H9 (cell line): ENCODE measurements at regions not wholly inside any gene's neighbourhood (a gene's known extent, or its start where the extent isn't known, plus 50 kb on each side); places are given as distances from the start of the nearest gene placed in this dataset.
A peak's percentile ranks its signal among the peaks of the same experiment; 100 is the strongest.

Experiments used
- DNase-seq: peaks from one replicate; pipeline ENCODE4 v3.0.0-alpha.2; 2017
- H2AFZ ChIP-seq: one replicate; pipeline ENCODE4 v1.6.1; 2013; ENCODE audit warnings: mild to moderate bottlenecking, low read length, control low read depth, moderate library complexity
- H2AK5ac ChIP-seq: 2 replicates; pipeline ENCODE4 v1.6.1; 2013; ENCODE audit warnings: low read length, control low read depth, mixed read lengths; ENCODE audit not compliant: insufficient read length
- H2BK120ac ChIP-seq: one replicate; pipeline ENCODE4 v1.6.1; 2013; ENCODE audit warnings: low read depth, mild to moderate bottlenecking, low read length, control low read depth, inconsistent platforms; ENCODE audit not compliant: poor library complexity, severe bottlenecking
- H2BK12ac ChIP-seq: 2 replicates; pipeline ENCODE4 v1.6.1; 2013; ENCODE audit warnings: low read length, control low read depth, mixed read lengths, low read depth; ENCODE audit not compliant: insufficient read length
- H2BK15ac ChIP-seq: 2 replicates; pipeline ENCODE4 v1.6.1; 2013; ENCODE audit warnings: low read depth, low read length, control low read depth
- H2BK20ac ChIP-seq: one replicate; pipeline ENCODE4 v1.6.1; 2013; ENCODE audit warnings: low read depth, mild to moderate bottlenecking, low read length, control low read depth, inconsistent platforms; ENCODE audit not compliant: poor library complexity, severe bottlenecking
- H2BK5ac ChIP-seq: 2 replicates; pipeline ENCODE4 v1.6.1; 2013; ENCODE audit warnings: low read length, control low read depth, mixed read lengths; ENCODE audit not compliant: insufficient read length
- H3K14ac ChIP-seq: 2 replicates; pipeline ENCODE4 v1.6.1; 2013; ENCODE audit warnings: low read length, control low read depth; ENCODE audit not compliant: insufficient read depth
- H3K18ac ChIP-seq: 2 replicates; pipeline ENCODE4 v1.6.1; 2013; ENCODE audit warnings: low read depth, mild to moderate bottlenecking, mixed read lengths, low read length, control low read depth; ENCODE audit not compliant: insufficient read length
- H3K23ac ChIP-seq: 2 replicates; pipeline ENCODE4 v1.6.1; 2013; ENCODE audit warnings: low read length, control low read depth, mixed read lengths, low read depth; ENCODE audit not compliant: insufficient read length
- H3K23me2 ChIP-seq: 2 replicates; pipeline ENCODE4 v1.6.1; 2013; ENCODE audit warnings: low read depth, mild to moderate bottlenecking, mixed read lengths, low read length, control low read depth; ENCODE audit not compliant: insufficient read length, poor library complexity, severe bottlenecking
- H3K27ac ChIP-seq: 2 replicates; pipeline ENCODE4 v1.5.1; 2013; ENCODE audit warnings: low read length, control low read depth, mixed read lengths, low read depth; ENCODE audit not compliant: insufficient read length
- H3K27me3 ChIP-seq: 2 replicates; pipeline ENCODE4 v1.6.1; 2013; ENCODE audit warnings: low read length, control low read depth, inconsistent platforms; ENCODE audit not compliant: insufficient read depth
- H3K4ac ChIP-seq: 2 replicates; pipeline ENCODE4 v1.6.1; 2013; ENCODE audit warnings: low read depth, mild to moderate bottlenecking, control low read depth, inconsistent platforms, low read length, moderate library complexity
- H3K4me1 ChIP-seq: 2 replicates; pipeline ENCODE4 v1.6.1; 2013; ENCODE audit warnings: low read length, control low read depth, inconsistent platforms; ENCODE audit not compliant: insufficient read depth
- H3K4me2 ChIP-seq: 2 replicates; pipeline ENCODE4 v1.6.1; 2013; ENCODE audit warnings: low read length, control low read depth, mixed read lengths; ENCODE audit not compliant: insufficient read length, insufficient read depth
- H3K56ac ChIP-seq: 2 replicates; pipeline ENCODE4 v1.6.1; 2013; ENCODE audit warnings: low read depth, mild to moderate bottlenecking, mixed read lengths, low read length, control low read depth; ENCODE audit not compliant: insufficient read length
- H3K79me1 ChIP-seq: 2 replicates; pipeline ENCODE4 v1.6.1; 2013; ENCODE audit warnings: low read depth, mild to moderate bottlenecking, moderate library complexity, low read length, control low read depth, inconsistent platforms; ENCODE audit not compliant: insufficient read depth, poor library complexity, severe bottlenecking
- H3K79me2 ChIP-seq: 2 replicates; pipeline ENCODE4 v1.6.1; 2013; ENCODE audit warnings: low read length, control low read depth, inconsistent platforms; ENCODE audit not compliant: insufficient read depth
- H3K9ac ChIP-seq: 2 replicates; pipeline ENCODE4 v1.6.1; 2013; ENCODE audit warnings: low read length, control low read depth, mixed read lengths; ENCODE audit not compliant: insufficient read length; ENCODE audit errors: extremely low read depth
- H3K9me3 ChIP-seq: one replicate; pipeline ENCODE4 v1.6.1; 2013; ENCODE audit warnings: low read depth, low read length, inconsistent platforms; ENCODE audit not compliant: control insufficient read depth
- H3T11ph ChIP-seq: one replicate; pipeline ENCODE4 v1.6.1; 2013; ENCODE audit warnings: mild to moderate bottlenecking, low read length, control low read depth, inconsistent platforms
- H4K20me1 ChIP-seq: one replicate; pipeline ENCODE4 v1.6.1; 2013; ENCODE audit not compliant: control insufficient read depth, insufficient read length, insufficient read depth
- H4K5ac ChIP-seq: 2 replicates; pipeline ENCODE4 v1.6.1; 2013; ENCODE audit warnings: low read depth, mild to moderate bottlenecking, mixed read lengths, low read length, control low read depth; ENCODE audit not compliant: insufficient read length
- H4K8ac ChIP-seq: replicated peaks from 2 replicates; pipeline ENCODE4 v1.6.1; 2013; ENCODE audit warnings: low read length, control low read depth, mixed read lengths, low read depth; ENCODE audit not compliant: insufficient read length
- H4K91ac ChIP-seq: 2 replicates; pipeline ENCODE4 v1.6.1; 2013; ENCODE audit warnings: low read depth, mild to moderate bottlenecking, moderate library complexity, mixed read lengths, low read length, control low read depth; ENCODE audit not compliant: insufficient read length
- H3K27ac Mint-ChIP-seq, 3 experiments: 2 replicates in 2 of 3; 3 replicates in 1 of 3; pipeline ENCODE4 v1.8.0; 2020 to 2021; ENCODE audit warnings: mixed read lengths in 3 of 3, mild to moderate bottlenecking in 1 of 3, moderate library complexity in 1 of 3
- H3K27me3 Mint-ChIP-seq: 2 replicates; pipeline ENCODE4 v1.8.0; 2021; ENCODE audit warnings: low read depth, mild to moderate bottlenecking, moderate library complexity, mixed read lengths
- H3K36me3 Mint-ChIP-seq, 3 experiments: 2 replicates in 2 of 3; 3 replicates in 1 of 3; pipeline ENCODE4 v1.8.0; 2020 to 2021; ENCODE audit warnings: low read depth in 3 of 3, mixed read lengths in 3 of 3; ENCODE audit not compliant: insufficient read depth in 1 of 3
- H3K4me1 Mint-ChIP-seq, 2 experiments: 2 replicates each; pipeline ENCODE4 v1.8.0; 2020; ENCODE audit warnings: mixed read lengths in 2 of 2
- H3K4me3 Mint-ChIP-seq, 2 experiments: 2 replicates in 1 of 2; 3 replicates in 1 of 2; pipeline ENCODE4 v1.8.0; 2020 to 2021; ENCODE audit warnings: mild to moderate bottlenecking in 2 of 2, mixed read lengths in 2 of 2, moderate library complexity in 1 of 2
- H3K9me3 Mint-ChIP-seq, 2 experiments: 2 replicates in 1 of 2; 3 replicates in 1 of 2; pipeline ENCODE4 v1.8.0; 2020; ENCODE audit warnings: mild to moderate bottlenecking in 2 of 2, mixed read lengths in 2 of 2, moderate library complexity in 1 of 2
- WGBS: extraction: QIAGEN DNeasy Blood & Tissue Kit; methylation state at CpG from one replicate; pipeline ENCODE4 v1.1.7; 2013; ENCODE audit warnings: missing lambda C conversion rate, low lambda C conversion rate, mixed read lengths; ENCODE audit not compliant: insufficient read length; ENCODE audit errors: extremely low coverage; 5-methylcytosine and 5-hydroxymethylcytosine counted together
- TF ChIP-seq, protein P1 (sequence below): fragments of 200-600 bp; sonication (generic); conservative IDR thresholded peaks from 3 replicates; pipeline ENCODE4 v1.8.0; 2021; ENCODE audit warnings: antibody characterized with exemption, mild to moderate bottlenecking

- Histone ChIP-seq H2BK20ac (no peak overlapping the region), H3K9me3 (no peaks in the 10 kb centered on the region), H3K4ac (no peak overlapping the region), H3K79me2 (no peaks in the 10 kb centered on the region), H3K4me2 (no peak overlapping the region), H3K23me2 (no peaks in the 10 kb centered on the region), H2BK5ac (no peak overlapping the region), H3K14ac (no peak overlapping the region), H3K4me1 (no peaks in the 10 kb centered on the region), H4K8ac (no peak overlapping the region), H4K91ac (no peak overlapping the region), H3K79me1 (no peaks in the 10 kb centered on the region), H2AK5ac (no peak overlapping the region), H4K20me1 (no peaks in the 10 kb centered on the region), H2BK15ac (no peak overlapping the region), H3K23ac (no peak overlapping the region), H2BK12ac (no peak overlapping the region), H2BK120ac (no peak overlapping the region), H3K27ac (no peak overlapping the region), H3K27me3 (no peaks in the 10 kb centered on the region), H2AFZ (no peak overlapping the region), H3K9ac (no peak overlapping the region), H3K18ac (no peak overlapping the region), H3K56ac (no peak overlapping the region), H3T11ph (no peak overlapping the region), H4K5ac (no peak overlapping the region)
- no peak for DNase-seq
- peaks cover 0 to 2% (median 0%) of the 10 kb centered on the region in 3 experiments; a peak in 1 of 7 replicates for H3K36me3 Mint-ChIP-seq
- H3K27ac Mint-ChIP-seq: peak overlapping the region in 1 of 3 experiments; percentile 59; a peak in 1 of 7 replicates
- H3K9me3 Mint-ChIP-seq: peaks cover 0 to 4% of the 10 kb centered on the region in 2 experiments; a peak in 1 of 5 replicates
- H3K27me3 Mint-ChIP-seq: peaks cover 1% of the 10 kb centered on the region
- H3K4me3 Mint-ChIP-seq: no peak overlapping the region
- TF ChIP-seq, protein P1, sequence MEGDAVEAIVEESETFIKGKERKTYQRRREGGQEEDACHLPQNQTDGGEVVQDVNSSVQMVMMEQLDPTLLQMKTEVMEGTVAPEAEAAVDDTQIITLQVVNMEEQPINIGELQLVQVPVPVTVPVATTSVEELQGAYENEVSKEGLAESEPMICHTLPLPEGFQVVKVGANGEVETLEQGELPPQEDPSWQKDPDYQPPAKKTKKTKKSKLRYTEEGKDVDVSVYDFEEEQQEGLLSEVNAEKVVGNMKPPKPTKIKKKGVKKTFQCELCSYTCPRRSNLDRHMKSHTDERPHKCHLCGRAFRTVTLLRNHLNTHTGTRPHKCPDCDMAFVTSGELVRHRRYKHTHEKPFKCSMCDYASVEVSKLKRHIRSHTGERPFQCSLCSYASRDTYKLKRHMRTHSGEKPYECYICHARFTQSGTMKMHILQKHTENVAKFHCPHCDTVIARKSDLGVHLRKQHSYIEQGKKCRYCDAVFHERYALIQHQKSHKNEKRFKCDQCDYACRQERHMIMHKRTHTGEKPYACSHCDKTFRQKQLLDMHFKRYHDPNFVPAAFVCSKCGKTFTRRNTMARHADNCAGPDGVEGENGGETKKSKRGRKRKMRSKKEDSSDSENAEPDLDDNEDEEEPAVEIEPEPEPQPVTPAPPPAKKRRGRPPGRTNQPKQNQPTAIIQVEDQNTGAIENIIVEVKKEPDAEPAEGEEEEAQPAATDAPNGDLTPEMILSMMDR: no peak
- peaks cover 6 to 7% of the 10 kb centered on the region in 2 experiments for H3K4me1 Mint-ChIP-seq
- WGBS: no CpG with 5 or more reads among the region's 5 CpGs
These were observed 137.6 kb upstream of the KLF3 start for GRCh38 chr4:38526412-38526811.
